DOHH2 (cell line): ENCODE measurements at regions not wholly inside any gene's neighbourhood (a gene's known extent, or its start where the extent isn't known, plus 50 kb on each side); places are given as distances from the start of the nearest gene placed in this dataset.

ENCODE experiments used
- EZH2phosphoT487 ChIP-seq: fragments of 200-600 bp; sonication (generic); IDR thresholded peaks from 2 replicates; pipeline ENCODE4 v1.6.1; 2017; ENCODE audit warnings: borderline replicate concordance, mild to moderate bottlenecking, antibody characterized with exemption, low read length, moderate library complexity, mixed read lengths
- TF ChIP-seq, protein P1 (sequence below): fragments of 200-600 bp; sonication (generic); IDR thresholded peaks from one replicate; pipeline ENCODE4 v1.5.1; 2014; ENCODE audit warnings: antibody characterized with exemption, mild to moderate bottlenecking, low read depth, low read length; ENCODE audit not compliant: poor library complexity, severe bottlenecking

DNA sequence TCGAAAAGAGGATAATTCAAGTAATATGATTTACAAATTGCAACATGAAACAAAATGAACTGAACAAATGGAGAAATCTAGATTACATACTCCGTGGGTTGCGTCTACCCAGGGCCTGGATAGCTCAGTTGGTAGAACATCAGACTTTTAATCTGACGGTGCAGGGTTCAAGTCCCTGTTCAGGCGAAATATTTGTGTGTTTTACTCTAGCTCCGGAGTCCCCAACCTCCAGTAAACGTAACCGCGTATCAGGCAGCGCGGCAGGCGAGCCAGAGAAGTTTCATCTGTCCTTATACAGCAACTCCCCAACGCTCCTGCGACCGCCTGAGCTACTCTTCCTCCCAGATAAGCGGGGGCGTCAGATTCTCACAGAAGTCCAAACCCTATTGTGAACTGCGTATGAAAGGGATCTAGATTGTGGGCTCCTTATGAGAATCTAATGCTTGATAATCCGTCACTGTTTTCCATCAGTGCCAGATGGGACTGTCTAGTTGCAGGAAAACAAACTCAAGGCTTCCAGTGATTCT, 176.1 kb downstream of the TRIM27 start:
- TF ChIP-seq, protein P1, sequence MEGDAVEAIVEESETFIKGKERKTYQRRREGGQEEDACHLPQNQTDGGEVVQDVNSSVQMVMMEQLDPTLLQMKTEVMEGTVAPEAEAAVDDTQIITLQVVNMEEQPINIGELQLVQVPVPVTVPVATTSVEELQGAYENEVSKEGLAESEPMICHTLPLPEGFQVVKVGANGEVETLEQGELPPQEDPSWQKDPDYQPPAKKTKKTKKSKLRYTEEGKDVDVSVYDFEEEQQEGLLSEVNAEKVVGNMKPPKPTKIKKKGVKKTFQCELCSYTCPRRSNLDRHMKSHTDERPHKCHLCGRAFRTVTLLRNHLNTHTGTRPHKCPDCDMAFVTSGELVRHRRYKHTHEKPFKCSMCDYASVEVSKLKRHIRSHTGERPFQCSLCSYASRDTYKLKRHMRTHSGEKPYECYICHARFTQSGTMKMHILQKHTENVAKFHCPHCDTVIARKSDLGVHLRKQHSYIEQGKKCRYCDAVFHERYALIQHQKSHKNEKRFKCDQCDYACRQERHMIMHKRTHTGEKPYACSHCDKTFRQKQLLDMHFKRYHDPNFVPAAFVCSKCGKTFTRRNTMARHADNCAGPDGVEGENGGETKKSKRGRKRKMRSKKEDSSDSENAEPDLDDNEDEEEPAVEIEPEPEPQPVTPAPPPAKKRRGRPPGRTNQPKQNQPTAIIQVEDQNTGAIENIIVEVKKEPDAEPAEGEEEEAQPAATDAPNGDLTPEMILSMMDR, result no peak
- TF ChIP-seq EZH2phosphoT487, result no peak
